GM19452 (cell line): ENCODE measurements at regions not wholly inside any gene's neighbourhood (a gene's known extent, or its start where the extent isn't known, plus 50 kb on each side); places are given as distances from the start of the nearest gene placed in this dataset.

ENCODE experiments used
- ATAC-seq: cut with Tn5 transposase; IDR thresholded peaks from one replicate; pipeline ENCODE4 v1.9.1; 2021; ENCODE audit not compliant: unreplicated experiment

DNA sequence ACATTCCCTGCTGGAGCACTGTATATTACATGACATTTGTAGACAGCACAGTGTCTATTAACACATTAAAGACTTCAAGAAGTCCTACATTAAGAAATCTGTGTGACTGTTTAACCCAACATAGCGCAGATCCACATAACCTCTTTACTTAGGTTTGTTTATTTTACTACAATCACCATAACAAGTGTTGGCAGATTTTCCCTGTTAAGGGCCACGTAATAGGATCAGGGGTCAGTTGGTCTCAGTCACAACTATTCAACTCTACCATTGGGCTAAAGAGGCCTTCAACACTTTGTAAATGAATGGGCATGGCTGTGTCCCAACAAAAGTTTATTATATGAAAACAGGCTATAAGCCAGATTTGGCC lies 51.3 kb upstream of the ADORA2B start:
- no peak for ATAC-seq

DNA sequence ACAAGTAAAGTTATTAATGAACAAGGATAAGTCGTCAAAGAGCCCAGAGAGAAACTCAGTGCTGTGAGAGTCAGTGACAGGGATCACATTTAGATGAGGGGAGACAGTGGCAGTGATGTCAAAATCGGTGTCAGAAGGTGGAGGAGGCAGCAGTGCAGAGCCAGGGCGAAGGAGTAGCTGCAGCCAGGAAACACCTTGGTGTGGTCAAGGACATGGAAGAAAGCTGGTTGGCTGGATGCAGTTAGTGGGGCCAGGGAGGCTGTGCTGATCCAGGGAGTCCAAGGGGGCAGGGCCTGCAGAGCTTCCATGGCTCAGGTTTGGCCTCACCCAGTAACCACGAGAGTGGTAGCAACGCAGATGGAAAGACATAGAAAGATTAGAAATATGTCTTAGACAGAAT lies 50.7 kb upstream of the ADORA2B start:
- no peak for ATAC-seq

DNA sequence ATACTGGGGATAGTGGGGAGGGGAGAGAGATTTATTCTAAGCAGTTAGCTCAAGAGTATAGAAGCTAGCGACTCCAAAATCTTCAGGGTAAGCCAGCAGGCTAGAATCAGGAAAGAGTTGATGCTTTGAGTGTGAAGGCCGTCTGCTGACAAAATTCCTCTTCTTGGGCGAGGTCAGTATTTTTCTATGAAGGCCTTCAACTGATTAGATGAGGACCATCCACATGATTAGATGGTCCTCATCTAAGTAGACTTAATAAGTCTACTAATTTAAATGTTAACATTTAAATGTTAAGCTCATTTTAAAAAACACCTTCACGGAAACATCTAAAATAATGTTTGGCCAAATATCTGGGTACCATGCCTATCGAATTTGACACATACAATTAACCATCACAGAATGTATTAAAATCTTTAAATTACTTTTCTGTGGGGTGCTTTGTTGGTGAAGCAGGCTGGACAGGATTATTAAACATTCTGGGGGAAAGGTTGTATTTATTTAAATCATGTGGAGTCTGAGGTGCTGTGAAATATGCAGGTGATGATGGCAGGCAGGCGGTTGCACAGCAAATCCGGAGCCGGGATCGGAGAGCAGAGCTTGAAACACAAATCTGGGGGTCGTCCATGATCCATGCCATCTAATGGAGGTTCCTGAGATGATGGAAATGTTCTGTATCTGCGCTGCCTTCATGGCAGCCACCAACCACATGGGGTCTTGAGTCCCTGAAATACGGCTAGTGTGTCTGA lies 49.8 kb upstream of the ADORA2B start:
- ATAC-seq = no peak
